ENCODE measurements at regions not wholly inside any gene's neighbourhood (a gene's known extent, or its start where the extent isn't known, plus 50 kb on each side); places are given as distances from the start of the nearest gene placed in this dataset.

- no peaks in the 10 kb centered on the region for H3K36me3 ChIP-seq
- DNase-seq (no peak), ATAC-seq (no peak)
- intact Hi-C loops (cut with DNase I) = no loop called here
- no peak for TF ChIP-seq CTCF (IDR thresholded peaks at IDR 0.05)
- no peaks in the 10 kb centered on the region for H3K9me3 ChIP-seq
- H3K4me1 ChIP-seq = no peaks in the 10 kb centered on the region
- no peaks in the 10 kb centered on the region for H3K27me3 ChIP-seq
- H3K4me3 ChIP-seq = no peak overlapping the region
- no peak overlapping the region for H3K27ac ChIP-seq
These were observed 924.5 kb upstream of the MBL2 start for GRCh38 chr10:53697038-53697437.

GRCh38 chr10:53690524-53691240 lies 918.1 kb upstream of the MBL2 start:
- H3K36me3 ChIP-seq = no peaks in the 10 kb centered on the region
- no peak overlapping the region for H3K27ac ChIP-seq
- no peaks in the 10 kb centered on the region for H3K4me1 ChIP-seq
- intact Hi-C loops (cut with DNase I) = no loop called here
- no peaks in the 10 kb centered on the region for H3K27me3 ChIP-seq
- no peak for TF ChIP-seq CTCF (IDR thresholded peaks at IDR 0.05)
- DNase-seq = no peak
- H3K9me3 ChIP-seq = no peaks in the 10 kb centered on the region
- ATAC-seq = no peak
- no peak overlapping the region for H3K4me3 ChIP-seq

- no peak for ATAC-seq
- Histone ChIP-seq H3K36me3 (no peaks in the 10 kb centered on the region), H3K9me3 (no peaks in the 10 kb centered on the region), H3K27me3 (no peaks in the 10 kb centered on the region), H3K4me1 (no peaks in the 10 kb centered on the region), H3K27ac (no peak overlapping the region), H3K4me3 (no peak overlapping the region)
- intact Hi-C loops (cut with DNase I) = no loop called here
- TF ChIP-seq CTCF (IDR thresholded peaks at IDR 0.05) = no peak
- no peak for DNase-seq
These were observed 915.2 kb upstream of the MBL2 start for GRCh38 chr10:53687800-53688199.

- TF ChIP-seq CTCF (IDR thresholded peaks at IDR 0.05) = no peak
- Histone ChIP-seq H3K4me1 (no peaks in the 10 kb centered on the region), H3K9me3 (no peaks in the 10 kb centered on the region), H3K36me3 (no peaks in the 10 kb centered on the region), H3K27ac (no peak overlapping the region), H3K27me3 (no peaks in the 10 kb centered on the region), H3K4me3 (no peak overlapping the region)
- ATAC-seq = no peak
- DNase-seq = no peak
- intact Hi-C loops (cut with DNase I) = no loop called here
These were observed 910.3 kb upstream of the MBL2 start for GRCh38 chr10:53682885-53683284.

GRCh38 chr10:53682458-53682857 lies 909.9 kb upstream of the MBL2 start:
- Histone ChIP-seq H3K4me3 (no peak overlapping the region), H3K9me3 (no peaks in the 10 kb centered on the region), H3K27ac (no peak overlapping the region), H3K27me3 (no peaks in the 10 kb centered on the region), H3K4me1 (no peaks in the 10 kb centered on the region), H3K36me3 (no peaks in the 10 kb centered on the region)
- TF ChIP-seq CTCF (IDR thresholded peaks at IDR 0.05) = no peak
- DNase-seq (no peak), ATAC-seq (no peak)
- intact Hi-C loops (cut with DNase I) = no loop called here

Measured in left lung (tissue), 4 donors.